Panc1 (cell line): ENCODE measurements at regions not wholly inside any gene's neighbourhood (a gene's known extent, or its start where the extent isn't known, plus 50 kb on each side); places are given as distances from the start of the nearest gene placed in this dataset.

Experiments
- ATAC-seq: fragments of 200-7000 bp; cut with Tn5 transposase; 2 replicates; pipeline ENCODE4 v1.9.1; 2020; ENCODE audit warnings: mild to moderate bottlenecking, moderate library complexity
- BruUV-seq: library from RNA; stranded (reverse); fragments of 400-500 nt; replicated peaks from 2 replicates; lab custom pipeline; 2021; lab: Mats Ljungman, UMichigan
- CTCF ChIA-PET: fragments of 300-600 bp; sonication (Branson Sonifier 250); formaldehyde crosslinking; loops from one replicate; lab custom pipeline; 2022; ENCODE audit warnings: antibody characterized with exemption; lab: Charles Lee
- POLR2A ChIA-PET: fragments of 300-600 bp; sonication (Branson Sonifier 250); formaldehyde crosslinking; loops from one replicate; lab custom pipeline; 2022; ENCODE audit warnings: antibody characterized with exemption; lab: Charles Lee
- DNase-seq: peaks from one replicate; pipeline ENCODE4 v3.0.0-alpha.2; 2010; ENCODE audit warnings: low read depth, low spot score
- H3K27ac ChIP-seq: 2 replicates; pipeline ENCODE4 v1.5.1; 2011; ENCODE audit warnings: mild to moderate bottlenecking, low read length, inconsistent platforms
- H3K27me3 ChIP-seq: fragments of 200-500 bp; sonication (Bioruptor generic); 2 replicates; pipeline ENCODE4 v1.6.0; 2014; ENCODE audit warnings: low read length, inconsistent platforms; ENCODE audit not compliant: control insufficient read depth, insufficient read depth
- H3K36me3 ChIP-seq: fragments of 200-500 bp; sonication (Bioruptor generic); 2 replicates; pipeline ENCODE4 v1.5.1; 2014; ENCODE audit warnings: inconsistent platforms, mild to moderate bottlenecking, low read length, moderate library complexity; ENCODE audit not compliant: control insufficient read depth, insufficient read depth
- H3K4me1 ChIP-seq: 2 replicates; pipeline ENCODE4 v1.5.1; 2011; ENCODE audit warnings: inconsistent platforms, mild to moderate bottlenecking, low read length, moderate library complexity; ENCODE audit not compliant: control insufficient read depth, insufficient read depth
- H3K4me3 ChIP-seq, 2 experiments: 2 replicates each; pipeline ENCODE4 v1.5.1; 2011 to 2012; ENCODE audit warnings: low read depth in 2 of 2, low read length in 2 of 2, mild to moderate bottlenecking in 2 of 2, inconsistent platforms in 1 of 2, moderate library complexity in 1 of 2
- H3K9me3 ChIP-seq: fragments of 200-500 bp; sonication (Bioruptor generic); 2 replicates; pipeline ENCODE4 v1.5.1; 2014; ENCODE audit warnings: low read depth, mild to moderate bottlenecking, inconsistent platforms, low read length, moderate library complexity; ENCODE audit not compliant: control insufficient read depth, insufficient read depth
- CTCF ChIP-seq: fragments of 450-650 bp; IDR thresholded peaks from 2 replicates; pipeline ENCODE4 v1.5.1; 2017; ENCODE audit warnings: mild to moderate bottlenecking
- POLR2AphosphoS5 ChIP-seq: IDR thresholded peaks from 2 replicates; pipeline ENCODE4 v1.6.1; 2012; ENCODE audit warnings: mild to moderate bottlenecking, low read depth, low read length, moderate library complexity
- SIN3A ChIP-seq: IDR thresholded peaks from 2 replicates; pipeline ENCODE4 v1.6.1; 2012; ENCODE audit warnings: low read depth, mild to moderate bottlenecking, low read length, moderate library complexity, borderline replicate concordance; ENCODE audit not compliant: insufficient read depth
- TCF7L2 ChIP-seq: IDR thresholded peaks from 2 replicates; pipeline ENCODE4 v1.6.1; 2011; ENCODE audit warnings: mild to moderate bottlenecking, low read depth, low read length, inconsistent platforms
- in situ Hi-C: cut with HindIII; loops from 2 replicates; pipeline ENCODE4 v1.10.0; 2016; ENCODE audit warnings: low sequenced_read_pairs, low pct_unique_long_range_greater_than_20kb
- intact Hi-C: fragments of 100-400 bp; cut with micrococcal nuclease; formaldehyde crosslinking; loops from one replicate; pipeline ENCODE4 v1.10.0; 2022; ENCODE audit not compliant: unreplicated experiment
- TF ChIP-seq, protein P1 (sequence below), 2 experiments: IDR thresholded peaks; 2 replicates each; pipeline ENCODE4 v1.6.1; 2011 to 2012; ENCODE audit warnings: low read depth in 2 of 2, control low read depth in 1 of 2, low read length in 1 of 2, mild to moderate bottlenecking in 1 of 2, moderate library complexity in 1 of 2; ENCODE audit not compliant: insufficient read depth in 1 of 2

GRCh38 chr5:74266132-74266531 is 374.4 kb downstream of the ENC1 start:
- in situ Hi-C loops: no loop called here
- intact Hi-C loops: no loop called here
- TF ChIP-seq POLR2AphosphoS5: no peak
- TF ChIP-seq, protein P1, sequence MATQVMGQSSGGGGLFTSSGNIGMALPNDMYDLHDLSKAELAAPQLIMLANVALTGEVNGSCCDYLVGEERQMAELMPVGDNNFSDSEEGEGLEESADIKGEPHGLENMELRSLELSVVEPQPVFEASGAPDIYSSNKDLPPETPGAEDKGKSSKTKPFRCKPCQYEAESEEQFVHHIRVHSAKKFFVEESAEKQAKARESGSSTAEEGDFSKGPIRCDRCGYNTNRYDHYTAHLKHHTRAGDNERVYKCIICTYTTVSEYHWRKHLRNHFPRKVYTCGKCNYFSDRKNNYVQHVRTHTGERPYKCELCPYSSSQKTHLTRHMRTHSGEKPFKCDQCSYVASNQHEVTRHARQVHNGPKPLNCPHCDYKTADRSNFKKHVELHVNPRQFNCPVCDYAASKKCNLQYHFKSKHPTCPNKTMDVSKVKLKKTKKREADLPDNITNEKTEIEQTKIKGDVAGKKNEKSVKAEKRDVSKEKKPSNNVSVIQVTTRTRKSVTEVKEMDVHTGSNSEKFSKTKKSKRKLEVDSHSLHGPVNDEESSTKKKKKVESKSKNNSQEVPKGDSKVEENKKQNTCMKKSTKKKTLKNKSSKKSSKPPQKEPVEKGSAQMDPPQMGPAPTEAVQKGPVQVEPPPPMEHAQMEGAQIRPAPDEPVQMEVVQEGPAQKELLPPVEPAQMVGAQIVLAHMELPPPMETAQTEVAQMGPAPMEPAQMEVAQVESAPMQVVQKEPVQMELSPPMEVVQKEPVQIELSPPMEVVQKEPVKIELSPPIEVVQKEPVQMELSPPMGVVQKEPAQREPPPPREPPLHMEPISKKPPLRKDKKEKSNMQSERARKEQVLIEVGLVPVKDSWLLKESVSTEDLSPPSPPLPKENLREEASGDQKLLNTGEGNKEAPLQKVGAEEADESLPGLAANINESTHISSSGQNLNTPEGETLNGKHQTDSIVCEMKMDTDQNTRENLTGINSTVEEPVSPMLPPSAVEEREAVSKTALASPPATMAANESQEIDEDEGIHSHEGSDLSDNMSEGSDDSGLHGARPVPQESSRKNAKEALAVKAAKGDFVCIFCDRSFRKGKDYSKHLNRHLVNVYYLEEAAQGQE (IDR thresholded peaks at IDR 0.05; ENCODE audit: insufficient read depth in 1 of 2, low read depth in 2 of 2, low read length in 1 of 2): no peak
- no peak for TF ChIP-seq TCF7L2
- no peak for TF ChIP-seq SIN3A
- TF ChIP-seq CTCF: no peak
- no peak for ATAC-seq
- H3K4me3 ChIP-seq: no peak overlapping the region
- ChIA-PET POLR2A (no interaction called here), CTCF (no interaction called here)
- no peak overlapping the region for H3K27ac ChIP-seq
- H3K4me1 ChIP-seq: no peaks in the 10 kb centered on the region
- H3K9me3 ChIP-seq: no peaks in the 10 kb centered on the region
- BruUV-seq: no TSS peak
- no peaks in the 10 kb centered on the region for H3K27me3 ChIP-seq
- DNase-seq: no peak
- H3K36me3 ChIP-seq: no peaks in the 10 kb centered on the region

- BruUV-seq: no TSS peak
These were observed 377.9 kb downstream of the ENC1 start for GRCh38 chr5:74262544-74263207.

More at GRCh38 chr5:74262544-74263207, 377.9 kb downstream of the ENC1 start:
- intact Hi-C loops (no loop called here), in situ Hi-C loops (no loop called here)
- no peak for DNase-seq
- TF ChIP-seq TCF7L2: no peak
- TF ChIP-seq, protein P1 (IDR thresholded peaks at IDR 0.05; ENCODE audit: insufficient read depth in 1 of 2, low read depth in 2 of 2, low read length in 1 of 2): no peak
- Histone ChIP-seq H3K27me3 (no peaks in the 10 kb centered on the region), H3K27ac (no peak overlapping the region), H3K36me3 (no peaks in the 10 kb centered on the region), H3K9me3 (no peaks in the 10 kb centered on the region), H3K4me1 (no peaks in the 10 kb centered on the region), H3K4me3 (no peak overlapping the region)
- ChIA-PET POLR2A (no interaction called here), CTCF (interaction anchor here (0.5 to 0.9 kb wide), 2 partner anchors 245 to 336 kb away, joined by 3 read pairs; no protein-coding TSS in a partner anchor)
- no peak for ATAC-seq
